SU-DHL-6 (cell line): ENCODE measurements at regions not wholly inside any gene's neighbourhood (a gene's known extent, or its start where the extent isn't known, plus 50 kb on each side); places are given as distances from the start of the nearest gene placed in this dataset.

Experiments
- H2AFZ ChIP-seq: fragments of 200-600 bp; sonication (generic); 2 replicates; pipeline ENCODE4 v1.6.1; 2014; ENCODE audit warnings: low read depth, mild to moderate bottlenecking, moderate library complexity, mixed read lengths, antibody characterized with exemption, low read length; ENCODE audit not compliant: severe bottlenecking
- H3F3A ChIP-seq: fragments of 200-600 bp; shearing (Covaris generic); 2 replicates; pipeline ENCODE4 v1.6.0; 2016; ENCODE audit warnings: antibody characterized with exemption, mild to moderate bottlenecking; ENCODE audit not compliant: insufficient read depth
- H3K27ac ChIP-seq: fragments of 200-600 bp; sonication (generic); 2 replicates; pipeline ENCODE4 v1.5.1; 2016; ENCODE audit warnings: low read depth, mild to moderate bottlenecking, low read length, moderate library complexity, mixed read lengths
- H3K27me3 ChIP-seq: fragments of 200-600 bp; sonication (generic), shearing (Covaris generic); 2 replicates; pipeline ENCODE4 v1.6.0; 2014; ENCODE audit warnings: mild to moderate bottlenecking, low read length
- H3K36me3 ChIP-seq: fragments of 200-600 bp; sonication (generic); 2 replicates; pipeline ENCODE4 v1.6.1; 2014; ENCODE audit warnings: mild to moderate bottlenecking, low read length, mixed read lengths
- H3K4me2 ChIP-seq: fragments of 300-600, 200-600 bp; shearing (Covaris generic), sonication (generic); 2 replicates; pipeline ENCODE4 v1.6.0; 2014; ENCODE audit warnings: low read length, low read depth, mild to moderate bottlenecking; ENCODE audit not compliant: poor library complexity, severe bottlenecking
- H3K4me3 ChIP-seq: fragments of 200-600 bp; sonication (generic); 2 replicates; pipeline ENCODE4 v1.5.1; 2014; ENCODE audit warnings: antibody characterized with exemption, low read length, mild to moderate bottlenecking, mixed read lengths; ENCODE audit not compliant: insufficient read depth, poor library complexity, severe bottlenecking
- H3K79me2 ChIP-seq: fragments of 200-600 bp; sonication (generic); 2 replicates; pipeline ENCODE4 v1.6.1; 2014; ENCODE audit warnings: mild to moderate bottlenecking, low read length, moderate library complexity; ENCODE audit not compliant: insufficient read depth
- H3K9ac ChIP-seq: fragments of 200-600 bp; sonication (generic); 2 replicates; pipeline ENCODE4 v1.7.0; 2014; ENCODE audit warnings: mild to moderate bottlenecking, low read length
- H3K9me2 ChIP-seq: fragments of 200-600 bp; sonication (generic); replicated peaks from 2 replicates; pipeline ENCODE4 v1.6.1; 2014; ENCODE audit warnings: low read length; ENCODE audit not compliant: insufficient read depth
- H3K9me3 ChIP-seq: fragments of 200-600 bp; sonication (generic); 2 replicates; pipeline ENCODE4 v1.6.1; 2014; ENCODE audit warnings: low read length, mixed read lengths; ENCODE audit not compliant: insufficient read depth
- H4K20me1 ChIP-seq: fragments of 200-600 bp; sonication (generic); 2 replicates; pipeline ENCODE4 v1.6.1; 2014; ENCODE audit warnings: low read depth, mild to moderate bottlenecking, antibody characterized with exemption, low read length, moderate library complexity, mixed read lengths
- CTCF ChIP-seq: fragments of 200-600 bp; sonication (generic); IDR thresholded peaks from one replicate; pipeline ENCODE4 v1.5.1; 2017; ENCODE audit warnings: antibody characterized with exemption, mild to moderate bottlenecking, low read length, moderate library complexity; ENCODE audit not compliant: insufficient read depth, poor library complexity, severe bottlenecking
- EZH2phosphoT487 ChIP-seq: fragments of 200-600 bp; sonication (generic), shearing (Covaris generic); conservative IDR thresholded peaks from 2 replicates; pipeline ENCODE4 v1.6.1; 2018; ENCODE audit warnings: mild to moderate bottlenecking, antibody characterized with exemption, low read length, moderate library complexity, mixed read lengths

GRCh38 chr1:182297335-182297734 lies 94.3 kb downstream of the GLUL start:
- Histone ChIP-seq H3K4me2 (no peak overlapping the region), H3K79me2 (no peaks in the 10 kb centered on the region), H3K4me3 (no peak overlapping the region), H3K9me2 (no peaks in the 10 kb centered on the region), H2AFZ (no peak overlapping the region), H3K27me3 (no peaks in the 10 kb centered on the region), H3K36me3 (no peaks in the 10 kb centered on the region), H3K9me3 (no peaks in the 10 kb centered on the region), H3K27ac (no peak overlapping the region), H3K9ac (no peak overlapping the region), H4K20me1 (no peaks in the 10 kb centered on the region), H3F3A (no peaks in the 10 kb centered on the region)
- TF ChIP-seq EZH2phosphoT487, result no peak
- no peak for TF ChIP-seq CTCF

GRCh38 chr1:182295697-182296096 lies 95.9 kb downstream of the GLUL start:
- TF ChIP-seq EZH2phosphoT487 (no peak), CTCF (no peak)
- H3K9me3 ChIP-seq, result no peaks in the 10 kb centered on the region

GRCh38 chr1:182293119-182293589 lies 98.4 kb downstream of the GLUL start:
- no peak overlapping the region for H3K9ac ChIP-seq
- no peaks in the 10 kb centered on the region for H3K9me2 ChIP-seq
- no peak overlapping the region for H3K27ac ChIP-seq
- no peaks in the 10 kb centered on the region for H3K79me2 ChIP-seq
- no peak for TF ChIP-seq CTCF
- TF ChIP-seq EZH2phosphoT487, result no peak
- H4K20me1 ChIP-seq, result no peaks in the 10 kb centered on the region
- H2AFZ ChIP-seq, result no peak overlapping the region
- no peak overlapping the region for H3K4me2 ChIP-seq
- no peaks in the 10 kb centered on the region for H3F3A ChIP-seq
- H3K9me3 ChIP-seq, result no peaks in the 10 kb centered on the region
- H3K36me3 ChIP-seq, result no peaks in the 10 kb centered on the region
- no peaks in the 10 kb centered on the region for H3K27me3 ChIP-seq
- no peak overlapping the region for H3K4me3 ChIP-seq

More at GRCh38 chr1:182295697-182296096, 95.9 kb downstream of the GLUL start:
- no peaks in the 10 kb centered on the region for H3K79me2 ChIP-seq
- no peak overlapping the region for H3K27ac ChIP-seq
- no peak overlapping the region for H2AFZ ChIP-seq
- H3F3A ChIP-seq, result no peaks in the 10 kb centered on the region
- H3K36me3 ChIP-seq, result no peaks in the 10 kb centered on the region
- H3K9me2 ChIP-seq, result no peaks in the 10 kb centered on the region
- no peak overlapping the region for H3K4me3 ChIP-seq
- H4K20me1 ChIP-seq, result no peaks in the 10 kb centered on the region
- no peaks in the 10 kb centered on the region for H3K27me3 ChIP-seq
- no peak overlapping the region for H3K4me2 ChIP-seq
- H3K9ac ChIP-seq, result no peak overlapping the region
